HUES64 (cell line): ENCODE measurements at regions not wholly inside any gene's neighbourhood (a gene's known extent, or its start where the extent isn't known, plus 50 kb on each side); places are given as distances from the start of the nearest gene placed in this dataset.

Source experiments
- H3K27ac ChIP-seq: 2 replicates; pipeline ENCODE4 v1.7.0; 2013; ENCODE audit warnings: low read depth, low read length, inconsistent platforms
- H3K27me3 ChIP-seq: 2 replicates; pipeline ENCODE4 v1.6.1; 2013; ENCODE audit warnings: mild to moderate bottlenecking, low read length; ENCODE audit not compliant: insufficient read depth
- H3K36me3 ChIP-seq: 2 replicates; pipeline ENCODE4 v1.6.1; 2013; ENCODE audit warnings: mild to moderate bottlenecking, low read length; ENCODE audit not compliant: insufficient read depth
- H3K4me1 ChIP-seq: 2 replicates; pipeline ENCODE4 v1.6.1; 2013; ENCODE audit warnings: mild to moderate bottlenecking, low read length, moderate library complexity; ENCODE audit not compliant: insufficient read depth
- H3K4me3 ChIP-seq: 2 replicates; pipeline ENCODE4 v1.5.1; 2013; ENCODE audit warnings: mild to moderate bottlenecking, low read length, moderate library complexity
- H3K9ac ChIP-seq: 2 replicates; pipeline ENCODE4 v1.6.1; 2013; ENCODE audit warnings: mild to moderate bottlenecking, low read depth, low read length
- H3K9me3 ChIP-seq: 2 replicates; pipeline ENCODE4 v1.6.1; 2013; ENCODE audit warnings: low read depth, low read length; ENCODE audit not compliant: insufficient read depth
- WGBS: fragments of 150-250, 120-280 bp; methylation state at CpG from one replicate; pipeline ENCODE4 v1.1.7; 2013; ENCODE audit warnings: missing lambda C conversion rate; 5-methylcytosine and 5-hydroxymethylcytosine counted together

- Histone ChIP-seq H3K36me3 (no peaks in the 10 kb centered on the region), H3K27ac (no peak overlapping the region), H3K4me3 (no peak overlapping the region), H3K9ac (no peak overlapping the region), H3K4me1 (no peaks in the 10 kb centered on the region), H3K9me3 (0 out of 2 replicates have a peak, but pooled peaks cover 1% of the 10 kb centered on the region), H3K27me3 (no peaks in the 10 kb centered on the region)
- WGBS, result 93% methylated on average over 4 of the region's 4 CpGs
These were observed 50.2 kb upstream of the HIVEP1 start for GRCh38 chr6:11961923-11962322.

GRCh38 chr6:11960909-11961779 lies 51.0 kb upstream of the HIVEP1 start:
- no peak overlapping the region for H3K27ac ChIP-seq
- H3K36me3 ChIP-seq, result no peaks in the 10 kb centered on the region
- WGBS, result 84% methylated on average over 12 of the region's 12 CpGs
- no peaks in the 10 kb centered on the region for H3K4me1 ChIP-seq
- peaks cover 5% of the 10 kb centered on the region; the same call in 1 of the 2 replicates for H3K9me3 ChIP-seq
- no peaks in the 10 kb centered on the region for H3K27me3 ChIP-seq
- no peak overlapping the region for H3K4me3 ChIP-seq
- no peak overlapping the region for H3K9ac ChIP-seq

GRCh38 chr6:11956781-11957180 lies 55.3 kb upstream of the HIVEP1 start:
- H3K9ac ChIP-seq, result no peak overlapping the region

GRCh38 chr6:11953641-11954040 lies 58.5 kb upstream of the HIVEP1 start:
- no peak overlapping the region for H3K9ac ChIP-seq
- no peak overlapping the region for H3K4me3 ChIP-seq
- H3K27me3 ChIP-seq, result no peaks in the 10 kb centered on the region
- H3K9me3 ChIP-seq, result peaks cover 5% of the 10 kb centered on the region; the same call in 1 of the 2 replicates
- 93% methylated on average over 1 of the region's 2 CpGs for WGBS
- no peak overlapping the region for H3K27ac ChIP-seq
- no peaks in the 10 kb centered on the region for H3K36me3 ChIP-seq
- no peaks in the 10 kb centered on the region for H3K4me1 ChIP-seq

More at GRCh38 chr6:11956781-11957180, 55.3 kb upstream of the HIVEP1 start:
- H3K27ac ChIP-seq, result no peak overlapping the region
- no peak overlapping the region for H3K4me3 ChIP-seq
- H3K27me3 ChIP-seq, result no peaks in the 10 kb centered on the region
- no peaks in the 10 kb centered on the region for H3K36me3 ChIP-seq
- WGBS, result 68% methylated on average over 3 of the region's 3 CpGs
- peaks cover 5% of the 10 kb centered on the region; the same call in 1 of the 2 replicates for H3K9me3 ChIP-seq
- H3K4me1 ChIP-seq, result no peaks in the 10 kb centered on the region

- 99% methylated on average over 2 of the region's 2 CpGs for WGBS
- Histone ChIP-seq H3K36me3 (no peaks in the 10 kb centered on the region), H3K9ac (no peak overlapping the region), H3K4me3 (no peak overlapping the region), H3K9me3 (peaks cover 5% of the 10 kb centered on the region; the same call in 1 of the 2 replicates), H3K4me1 (no peaks in the 10 kb centered on the region), H3K27ac (no peak overlapping the region), H3K27me3 (no peaks in the 10 kb centered on the region)
These were observed 59.8 kb upstream of the HIVEP1 start for GRCh38 chr6:11952316-11952715.

GRCh38 chr6:11951868-11952267 lies 60.2 kb upstream of the HIVEP1 start:
- no peak overlapping the region for H3K9ac ChIP-seq
- no peak overlapping the region for H3K4me3 ChIP-seq
- H3K27ac ChIP-seq, result no peak overlapping the region
- peaks cover 4% of the 10 kb centered on the region; the same call in 1 of the 2 replicates for H3K9me3 ChIP-seq
- no peaks in the 10 kb centered on the region for H3K36me3 ChIP-seq
- WGBS, result 100% methylated on average over 1 of the region's 3 CpGs
- no peaks in the 10 kb centered on the region for H3K27me3 ChIP-seq
- no peaks in the 10 kb centered on the region for H3K4me1 ChIP-seq

- Histone ChIP-seq H3K4me1 (no peaks in the 10 kb centered on the region), H3K9me3 (no peaks in the 10 kb centered on the region), H3K36me3 (no peaks in the 10 kb centered on the region), H3K27ac (no peak overlapping the region), H3K4me3 (no peak overlapping the region), H3K27me3 (no peaks in the 10 kb centered on the region), H3K9ac (no peak overlapping the region)
- WGBS, result 93% methylated on average over 2 of the region's 2 CpGs
These were observed 62.0 kb upstream of the HIVEP1 start for GRCh38 chr6:11950109-11950508.

GRCh38 chr6:11947575-11947974 lies 64.5 kb upstream of the HIVEP1 start:
- Histone ChIP-seq H3K27me3 (no peaks in the 10 kb centered on the region), H3K4me1 (no peaks in the 10 kb centered on the region), H3K9ac (no peak overlapping the region), H3K4me3 (no peak overlapping the region), H3K36me3 (no peaks in the 10 kb centered on the region), H3K27ac (no peak overlapping the region), H3K9me3 (no peaks in the 10 kb centered on the region)
- 100% methylated on average over 1 of the region's 2 CpGs for WGBS

- 70% methylated on average over 2 of the region's 2 CpGs for WGBS
- H3K36me3 ChIP-seq, result no peaks in the 10 kb centered on the region
These were observed 65.0 kb upstream of the HIVEP1 start for GRCh38 chr6:11947063-11947462.

GRCh38 chr6:11944111-11944510 lies 68.0 kb upstream of the HIVEP1 start:
- Histone ChIP-seq H3K9ac (no peak overlapping the region), H3K36me3 (no peaks in the 10 kb centered on the region), H3K4me1 (no peaks in the 10 kb centered on the region), H3K27ac (no peak overlapping the region), H3K27me3 (no peaks in the 10 kb centered on the region), H3K9me3 (no peaks in the 10 kb centered on the region), H3K4me3 (no peak overlapping the region)
- WGBS, result 71% methylated on average over 1 of the region's 1 CpG

More at GRCh38 chr6:11947063-11947462, 65.0 kb upstream of the HIVEP1 start:
- Histone ChIP-seq H3K27me3 (no peaks in the 10 kb centered on the region), H3K27ac (no peak overlapping the region), H3K4me1 (no peaks in the 10 kb centered on the region), H3K9ac (no peak overlapping the region), H3K9me3 (no peaks in the 10 kb centered on the region), H3K4me3 (no peak overlapping the region)

- peaks cover 3% of the 10 kb centered on the region; the same call in 1 of the 2 replicates for H3K4me1 ChIP-seq
- no peak overlapping the region for H3K4me3 ChIP-seq
- WGBS, result 96% methylated on average over 5 of the region's 5 CpGs
- H3K27me3 ChIP-seq, result no peaks in the 10 kb centered on the region
- no peak overlapping the region for H3K27ac ChIP-seq
- H3K36me3 ChIP-seq, result no peaks in the 10 kb centered on the region
- H3K9me3 ChIP-seq, result no peaks in the 10 kb centered on the region
- no peak overlapping the region for H3K9ac ChIP-seq
These were observed 69.1 kb upstream of the HIVEP1 start for GRCh38 chr6:11943060-11943459.
